ENCODE measurements at regions not wholly inside any gene's neighbourhood (a gene's known extent, or its start where the extent isn't known, plus 50 kb on each side); places are given as distances from the start of the nearest gene placed in this dataset.

DNA sequence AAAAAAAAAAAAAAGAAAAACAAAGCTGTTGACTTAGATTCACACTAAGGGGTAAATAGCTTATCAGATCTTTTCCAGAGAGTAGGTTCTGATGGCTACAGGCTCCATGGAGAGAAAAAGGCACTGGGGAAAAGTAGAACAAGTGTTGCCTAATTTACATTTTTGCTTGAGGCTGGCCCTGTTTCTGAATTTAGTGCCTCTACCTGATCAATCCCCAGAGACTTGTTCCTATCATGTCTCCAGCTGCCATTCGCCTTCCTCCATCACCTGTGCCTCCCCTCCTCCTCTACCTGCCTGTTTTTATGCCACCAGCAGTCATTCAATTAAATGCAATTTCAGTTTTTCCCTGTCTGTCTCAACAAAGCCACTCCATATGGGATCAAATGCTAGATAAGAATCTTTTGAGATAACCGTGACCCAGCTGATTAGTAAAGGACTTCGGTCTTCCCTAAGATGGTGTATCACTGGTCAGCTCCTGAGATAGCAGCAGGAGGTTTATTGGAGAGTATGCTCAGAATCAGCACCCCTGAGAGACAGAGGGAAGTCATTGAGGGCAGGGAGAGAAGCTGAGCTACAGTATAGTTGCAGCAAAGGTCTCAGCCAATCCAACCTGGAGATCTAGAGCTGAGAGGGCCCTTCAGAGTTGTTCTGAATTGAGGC is 88.1 kb upstream of the GADL1 start:
- no peak for DNase-seq (ENCODE audit: low read depth, low spot score)

DNA sequence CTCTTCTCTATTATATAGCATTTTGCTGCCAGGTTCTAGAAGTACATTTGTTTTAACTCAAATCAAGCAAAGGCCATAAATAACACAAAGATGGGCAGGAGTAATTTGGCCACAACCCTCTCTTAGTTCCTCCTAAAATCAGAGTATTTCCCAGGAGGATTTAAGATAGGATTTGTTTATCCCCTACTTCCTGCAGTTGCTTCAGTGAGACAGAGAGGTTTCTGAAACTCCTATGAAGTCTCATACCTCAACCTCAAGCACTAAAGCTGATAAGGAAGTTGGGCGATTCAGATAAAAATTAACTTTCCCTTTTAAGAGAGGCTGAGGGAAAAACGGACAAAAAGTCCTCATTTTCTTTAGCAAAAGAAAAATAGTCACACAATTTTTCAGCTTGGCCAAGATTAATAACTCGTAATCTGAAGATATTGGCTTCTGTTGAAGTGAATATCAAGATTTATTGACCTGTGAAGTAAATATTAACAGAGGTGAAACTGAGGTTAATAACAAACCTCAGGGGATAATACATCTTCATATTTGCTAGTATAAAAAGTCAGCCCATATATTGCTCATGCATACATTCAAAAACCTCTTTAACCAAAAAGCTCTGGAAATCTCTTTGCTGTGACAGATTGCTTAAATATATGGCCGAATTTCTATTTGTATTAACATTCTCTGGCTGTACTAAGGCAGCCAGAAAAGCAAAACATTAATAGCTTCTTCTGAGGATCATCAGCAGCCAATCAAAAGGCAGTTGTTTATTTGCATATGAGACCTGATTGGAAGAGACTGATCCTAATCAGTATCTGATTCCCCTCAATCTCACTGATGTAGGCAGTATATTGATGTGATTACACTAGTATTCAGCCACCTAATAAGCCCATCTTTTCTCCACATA is 90.6 kb upstream of the GADL1 start:
- POLR2A ChIA-PET: no interaction called here
- Histone ChIP-seq H3K9me3 (ENCODE audit: control insufficient read depth, insufficient read depth, low read length) (no peaks in the 10 kb centered on the region), H3K4me3 (ENCODE audit: low read depth, low read length) (no peak overlapping the region), H3K27ac (ENCODE audit: low read depth, low read length) (no peak overlapping the region), H3K27me3 (ENCODE audit: control insufficient read depth, insufficient read depth, low read length) (no peaks in the 10 kb centered on the region)
- DNase-seq (ENCODE audit: low read depth, low spot score): no peak
- TF ChIP-seq, protein P1, sequence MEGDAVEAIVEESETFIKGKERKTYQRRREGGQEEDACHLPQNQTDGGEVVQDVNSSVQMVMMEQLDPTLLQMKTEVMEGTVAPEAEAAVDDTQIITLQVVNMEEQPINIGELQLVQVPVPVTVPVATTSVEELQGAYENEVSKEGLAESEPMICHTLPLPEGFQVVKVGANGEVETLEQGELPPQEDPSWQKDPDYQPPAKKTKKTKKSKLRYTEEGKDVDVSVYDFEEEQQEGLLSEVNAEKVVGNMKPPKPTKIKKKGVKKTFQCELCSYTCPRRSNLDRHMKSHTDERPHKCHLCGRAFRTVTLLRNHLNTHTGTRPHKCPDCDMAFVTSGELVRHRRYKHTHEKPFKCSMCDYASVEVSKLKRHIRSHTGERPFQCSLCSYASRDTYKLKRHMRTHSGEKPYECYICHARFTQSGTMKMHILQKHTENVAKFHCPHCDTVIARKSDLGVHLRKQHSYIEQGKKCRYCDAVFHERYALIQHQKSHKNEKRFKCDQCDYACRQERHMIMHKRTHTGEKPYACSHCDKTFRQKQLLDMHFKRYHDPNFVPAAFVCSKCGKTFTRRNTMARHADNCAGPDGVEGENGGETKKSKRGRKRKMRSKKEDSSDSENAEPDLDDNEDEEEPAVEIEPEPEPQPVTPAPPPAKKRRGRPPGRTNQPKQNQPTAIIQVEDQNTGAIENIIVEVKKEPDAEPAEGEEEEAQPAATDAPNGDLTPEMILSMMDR (IDR thresholded peaks at IDR 0.05; ENCODE audit: low read depth, low read length): no peak
- CTCF ChIA-PET: no interaction called here

More for the DNA sequence above, 88.1 kb upstream of the GADL1 start:
- Histone ChIP-seq H3K9me3 (ENCODE audit: control insufficient read depth, insufficient read depth, low read length) (no peaks in the 10 kb centered on the region), H3K27me3 (ENCODE audit: control insufficient read depth, insufficient read depth, low read length) (no peaks in the 10 kb centered on the region), H3K4me3 (ENCODE audit: low read depth, low read length) (no peak overlapping the region), H3K27ac (ENCODE audit: low read depth, low read length) (no peak overlapping the region)
- ChIA-PET CTCF (interaction anchor here (0.6 kb wide), 1 partner anchor 941 kb away, joined by 3 read pairs; no protein-coding TSS in a partner anchor), POLR2A (no interaction called here)
- TF ChIP-seq, protein P1 (IDR thresholded peaks at IDR 0.05; ENCODE audit: low read depth, low read length): no peak

DNA sequence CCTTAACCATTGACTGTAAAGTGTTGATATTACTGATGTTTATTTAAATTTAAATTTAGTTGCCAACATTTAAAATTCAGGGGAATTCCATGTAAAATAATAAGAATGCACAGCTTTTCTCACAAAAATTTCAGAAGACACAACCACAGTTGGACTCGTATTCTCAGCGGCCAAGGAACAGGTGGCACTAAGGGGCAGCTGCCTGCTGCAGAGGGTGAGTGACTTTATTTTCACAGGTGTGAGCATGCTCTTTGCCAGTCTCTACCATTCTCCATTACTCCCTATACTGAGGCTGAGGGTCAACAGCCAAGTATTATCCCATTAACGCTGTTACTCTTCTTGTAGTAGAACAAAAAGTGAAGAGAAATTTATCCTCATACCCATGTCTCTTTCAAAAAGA is 92.1 kb upstream of the GADL1 start:
- H3K27me3 ChIP-seq (ENCODE audit: control insufficient read depth, insufficient read depth, low read length): no peaks in the 10 kb centered on the region
- no peak for DNase-seq (ENCODE audit: low read depth, low spot score)
- H3K4me3 ChIP-seq (ENCODE audit: low read depth, low read length): no peak overlapping the region
- no peak overlapping the region for H3K27ac ChIP-seq (ENCODE audit: low read depth, low read length)
- no peaks in the 10 kb centered on the region for H3K9me3 ChIP-seq (ENCODE audit: control insufficient read depth, insufficient read depth, low read length)
- ChIA-PET POLR2A (no interaction called here), CTCF (interaction anchor here (0.7 kb wide), 2 partner anchors 184 to 894 kb away, joined by 3 to 5 read pairs; no protein-coding TSS in a partner anchor)
- TF ChIP-seq, protein P1 (IDR thresholded peaks at IDR 0.05; ENCODE audit: low read depth, low read length): no peak

DNA sequence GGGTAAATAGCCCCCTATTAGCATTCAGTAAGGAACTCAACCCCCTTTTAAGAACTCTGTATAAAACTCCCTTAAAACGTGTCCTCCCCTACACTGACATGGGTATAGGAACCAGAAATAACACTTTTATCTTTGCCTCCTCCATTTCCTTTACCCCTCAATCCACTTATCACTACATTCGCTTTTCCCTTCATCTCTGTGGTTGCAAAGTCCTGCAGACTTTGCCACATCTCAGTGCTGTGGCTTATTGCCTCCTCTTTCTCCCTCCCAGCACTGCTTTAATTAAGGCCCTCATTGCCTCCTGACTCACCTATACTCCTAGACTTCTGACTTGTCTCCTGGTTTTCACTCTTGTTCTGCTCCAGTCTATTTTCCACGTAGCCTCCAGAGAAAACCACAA is 94.3 kb upstream of the GADL1 start:
- no peak overlapping the region for H3K27ac ChIP-seq (ENCODE audit: low read depth, low read length)
- no peaks in the 10 kb centered on the region for H3K9me3 ChIP-seq (ENCODE audit: control insufficient read depth, insufficient read depth, low read length)
- TF ChIP-seq, protein P1 (IDR thresholded peaks at IDR 0.05; ENCODE audit: low read depth, low read length): no peak
- CTCF ChIA-PET: no interaction called here
- H3K27me3 ChIP-seq (ENCODE audit: control insufficient read depth, insufficient read depth, low read length): no peaks in the 10 kb centered on the region
- no peak for DNase-seq (ENCODE audit: low read depth, low spot score)
- POLR2A ChIA-PET: no interaction called here
- H3K4me3 ChIP-seq (ENCODE audit: low read depth, low read length): no peak overlapping the region

All from AG04450 (cell line).